ENCODE measurements at regions not wholly inside any gene's neighbourhood (a gene's known extent, or its start where the extent isn't known, plus 50 kb on each side); places are given as distances from the start of the nearest gene placed in this dataset.

DNA sequence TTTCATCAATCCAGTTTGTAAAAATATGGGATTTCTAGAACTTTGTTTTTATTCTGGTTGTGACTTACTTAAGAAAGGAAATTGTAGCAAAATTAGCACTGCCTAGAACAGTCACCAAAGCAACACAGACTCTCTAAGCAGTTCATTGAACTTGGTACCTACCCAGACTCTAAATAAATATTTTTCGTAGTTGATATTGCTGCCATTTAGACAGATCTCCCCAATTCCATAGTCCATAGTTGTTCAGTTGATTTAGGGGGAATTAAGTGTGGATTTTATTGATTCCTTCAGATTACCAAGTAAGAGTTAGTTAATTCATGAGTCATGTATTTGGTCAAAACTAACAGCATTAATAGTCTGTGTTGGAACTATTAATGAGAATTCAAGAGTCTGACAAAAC lies 822.5 kb downstream of the DHX35 start:
- Histone ChIP-seq H3K4me1 (ENCODE audit: insufficient read depth, low read length) (no peaks in the 10 kb centered on the region), H3K9me3 (ENCODE audit: control insufficient read depth in 1 of 2, insufficient read depth in 1 of 2, low read length in 2 of 2) (no peaks in the 10 kb centered on the region), H3K4me3 (ENCODE audit: low read length) (no peak overlapping the region), H3K27ac (ENCODE audit: low read depth in 1 of 2, low read length in 2 of 2) (no peak overlapping the region), H3K36me3 (ENCODE audit: insufficient read depth, low read length) (no peaks in the 10 kb centered on the region), H3K27me3 (ENCODE audit: control insufficient read depth in 1 of 2, insufficient read depth in 2 of 2, low read length in 2 of 2) (no peaks in the 10 kb centered on the region)
- Mint-ChIP-seq H3K4me1 (ENCODE audit: low read depth) (no peaks in the 10 kb centered on the region), H3K36me3 (ENCODE audit: low read depth) (no peaks in the 10 kb centered on the region), H3K4me3 (no peak overlapping the region), H3K9me3 (peaks cover 3% of the 10 kb centered on the region), H3K27ac (no peak overlapping the region), H3K27me3 (no peaks in the 10 kb centered on the region)
- intact Hi-C loops (cut with DNase I, micrococcal nuclease): no loop called here
- ChIA-PET CTCF (no interaction called here), POLR2A (no interaction called here)
- DNase-seq (no peak), ATAC-seq (ENCODE audit: poor library complexity) (no peak)
- TF ChIP-seq, protein P1, sequence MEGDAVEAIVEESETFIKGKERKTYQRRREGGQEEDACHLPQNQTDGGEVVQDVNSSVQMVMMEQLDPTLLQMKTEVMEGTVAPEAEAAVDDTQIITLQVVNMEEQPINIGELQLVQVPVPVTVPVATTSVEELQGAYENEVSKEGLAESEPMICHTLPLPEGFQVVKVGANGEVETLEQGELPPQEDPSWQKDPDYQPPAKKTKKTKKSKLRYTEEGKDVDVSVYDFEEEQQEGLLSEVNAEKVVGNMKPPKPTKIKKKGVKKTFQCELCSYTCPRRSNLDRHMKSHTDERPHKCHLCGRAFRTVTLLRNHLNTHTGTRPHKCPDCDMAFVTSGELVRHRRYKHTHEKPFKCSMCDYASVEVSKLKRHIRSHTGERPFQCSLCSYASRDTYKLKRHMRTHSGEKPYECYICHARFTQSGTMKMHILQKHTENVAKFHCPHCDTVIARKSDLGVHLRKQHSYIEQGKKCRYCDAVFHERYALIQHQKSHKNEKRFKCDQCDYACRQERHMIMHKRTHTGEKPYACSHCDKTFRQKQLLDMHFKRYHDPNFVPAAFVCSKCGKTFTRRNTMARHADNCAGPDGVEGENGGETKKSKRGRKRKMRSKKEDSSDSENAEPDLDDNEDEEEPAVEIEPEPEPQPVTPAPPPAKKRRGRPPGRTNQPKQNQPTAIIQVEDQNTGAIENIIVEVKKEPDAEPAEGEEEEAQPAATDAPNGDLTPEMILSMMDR (IDR thresholded peaks at IDR 0.05): no peak

DNA sequence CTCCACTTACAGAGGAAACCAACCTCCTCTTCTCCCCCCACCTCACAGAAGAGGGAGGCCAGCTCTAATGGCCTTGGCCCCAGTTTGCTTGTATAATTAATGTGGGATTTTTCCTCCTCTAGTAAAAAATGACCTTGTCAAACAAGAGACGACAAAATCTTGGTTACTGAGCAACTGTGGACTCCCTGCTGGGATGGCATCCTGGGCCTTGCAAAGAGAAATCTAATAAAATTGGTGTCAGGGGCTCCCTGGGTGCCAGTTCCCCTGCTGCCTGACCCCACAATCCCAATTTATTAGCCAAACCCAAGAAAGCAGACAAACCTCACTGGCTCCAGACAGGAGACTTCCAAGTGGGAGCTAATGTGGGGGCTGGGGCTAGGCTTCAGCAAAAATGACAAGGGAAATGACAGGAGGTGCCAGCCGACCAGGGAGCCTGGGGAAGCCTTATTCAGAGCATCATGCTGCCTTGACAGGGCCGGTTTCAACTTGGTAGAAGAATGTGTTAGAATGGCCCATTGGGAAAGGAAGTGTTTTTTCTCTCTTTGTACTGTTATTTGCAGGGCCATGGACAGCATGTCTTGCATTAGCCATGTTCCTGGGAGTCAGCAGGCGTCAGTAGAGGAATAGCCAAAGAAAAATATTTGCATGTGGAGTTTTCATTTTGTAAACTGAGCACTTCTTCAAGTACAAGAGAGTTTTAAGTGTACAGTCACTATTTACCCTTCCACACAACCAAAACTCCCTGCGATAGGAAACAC lies 816.9 kb downstream of the DHX35 start:
- H3K27me3 Mint-ChIP-seq: no peaks in the 10 kb centered on the region
- peaks cover 0 to 6% of the 10 kb centered on the region in 2 experiments for H3K9me3 ChIP-seq (ENCODE audit: control insufficient read depth in 1 of 2, insufficient read depth in 1 of 2, low read length in 2 of 2)
- no peak for DNase-seq
- CTCF ChIA-PET: no interaction called here
- no peak overlapping the region for H3K4me3 Mint-ChIP-seq
- no peaks in the 10 kb centered on the region for H3K36me3 Mint-ChIP-seq (ENCODE audit: low read depth)
- no peaks in the 10 kb centered on the region for H3K4me1 Mint-ChIP-seq (ENCODE audit: low read depth)
- POLR2A ChIA-PET: no interaction called here
- H3K27ac Mint-ChIP-seq: no peak overlapping the region
- intact Hi-C loops (cut with DNase I, micrococcal nuclease): no loop called here
- no peaks in the 10 kb centered on the region for H3K4me1 ChIP-seq (ENCODE audit: insufficient read depth, low read length)
- H3K4me3 ChIP-seq (ENCODE audit: low read length): no peak overlapping the region
- H3K9me3 Mint-ChIP-seq: peaks cover 5% of the 10 kb centered on the region
- H3K27ac ChIP-seq (ENCODE audit: low read depth in 1 of 2, low read length in 2 of 2): no peak overlapping the region
- TF ChIP-seq, protein P1 (IDR thresholded peaks at IDR 0.05): no peak
- ATAC-seq (ENCODE audit: poor library complexity): no peak
- no peaks in the 10 kb centered on the region for H3K27me3 ChIP-seq (ENCODE audit: control insufficient read depth in 1 of 2, insufficient read depth in 2 of 2, low read length in 2 of 2)
- no peaks in the 10 kb centered on the region for H3K36me3 ChIP-seq (ENCODE audit: insufficient read depth, low read length)

DNA sequence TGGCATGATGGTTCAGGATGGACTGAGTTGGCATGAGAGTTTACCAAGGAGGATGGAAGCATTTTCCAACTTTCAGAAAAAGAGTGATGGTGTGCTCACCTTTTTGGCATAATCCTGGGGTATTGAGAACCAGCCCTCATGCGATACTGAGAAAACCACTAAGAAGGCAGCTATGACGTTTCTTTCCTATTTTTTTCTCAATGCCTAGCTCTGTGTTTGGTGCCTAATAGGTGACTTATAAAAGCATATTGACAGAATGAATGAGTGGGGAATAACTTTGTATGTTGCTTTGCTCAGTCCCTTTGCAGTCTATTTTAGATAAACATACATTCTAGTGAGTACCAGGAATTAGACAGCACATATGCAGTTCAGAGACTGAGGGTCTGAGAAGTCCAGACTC lies 816.3 kb downstream of the DHX35 start:
- Mint-ChIP-seq H3K27me3 (no peaks in the 10 kb centered on the region), H3K36me3 (ENCODE audit: low read depth) (no peaks in the 10 kb centered on the region), H3K27ac (no peak overlapping the region), H3K9me3 (peaks cover 7% of the 10 kb centered on the region), H3K4me1 (ENCODE audit: low read depth) (no peaks in the 10 kb centered on the region), H3K4me3 (no peak overlapping the region)
- H3K4me1 ChIP-seq (ENCODE audit: insufficient read depth, low read length): no peaks in the 10 kb centered on the region
- no peak overlapping the region for H3K27ac ChIP-seq (ENCODE audit: low read depth in 1 of 2, low read length in 2 of 2)
- ATAC-seq (ENCODE audit: poor library complexity) (no peak), DNase-seq (no peak)
- TF ChIP-seq, protein P1 (IDR thresholded peaks at IDR 0.05): no peak
- peaks cover 0 to 6% of the 10 kb centered on the region in 2 experiments for H3K9me3 ChIP-seq (ENCODE audit: control insufficient read depth in 1 of 2, insufficient read depth in 1 of 2, low read length in 2 of 2)
- POLR2A ChIA-PET: no interaction called here
- no peaks in the 10 kb centered on the region for H3K36me3 ChIP-seq (ENCODE audit: insufficient read depth, low read length)
- CTCF ChIA-PET: no interaction called here
- intact Hi-C loops (cut with DNase I, micrococcal nuclease): no loop called here
- H3K27me3 ChIP-seq (ENCODE audit: control insufficient read depth in 1 of 2, insufficient read depth in 2 of 2, low read length in 2 of 2): no peaks in the 10 kb centered on the region
- no peak overlapping the region for H3K4me3 ChIP-seq (ENCODE audit: low read length)
